Psoas muscle (tissue), 7 donors: ENCODE measurements at regions not wholly inside any gene's neighbourhood (a gene's known extent, or its start where the extent isn't known, plus 50 kb on each side); places are given as distances from the start of the nearest gene placed in this dataset.

Experiments used
- ATAC-seq, 4 donors: fragments of 200-7000 bp; cut with Tn5 transposase; one replicate each; pipeline ENCODE4 v1.9.1; 2020; ENCODE audit warnings: moderate library complexity in 3 of 4, mild to moderate bottlenecking in 2 of 4
- DNase-seq, 2 donors: peaks; one replicate each; pipeline ENCODE4 v3.0.0-alpha.2; 2020
- H3K27ac ChIP-seq: fragments of 200-600 bp; one replicate; pipeline ENCODE4 v1.8.0; 2022
- H3K27me3 ChIP-seq, 3 donors: fragments of 200-600 bp in 1 of 3; one replicate each; pipeline versions ENCODE4 v1.6.1 to v1.8.0; 2013 to 2022; ENCODE audit warnings: low read length in 2 of 3, mild to moderate bottlenecking in 2 of 3, moderate library complexity in 1 of 3; ENCODE audit not compliant: insufficient read depth in 3 of 3
- H3K36me3 ChIP-seq, 2 donors: fragments of 200-600 bp in 1 of 2; one replicate each; pipeline versions ENCODE4 v1.6.1 to v1.8.0; 2013 to 2022; ENCODE audit warnings: low read depth in 1 of 2, mild to moderate bottlenecking in 1 of 2, moderate library complexity in 1 of 2; ENCODE audit not compliant: insufficient read depth in 1 of 2
- H3K4me1 ChIP-seq: fragments of 200-600 bp; one replicate; pipeline ENCODE4 v1.8.0; 2022
- H3K4me3 ChIP-seq: fragments of 200-600 bp; one replicate; pipeline ENCODE4 v1.8.0; 2022; ENCODE audit warnings: mild to moderate bottlenecking
- H3K9me3 ChIP-seq: fragments of 200-600 bp; one replicate; pipeline ENCODE4 v1.8.0; 2022
- WGBS, 3 donors: extraction: QIAGEN DNeasy Blood & Tissue Kit; methylation state at CpG; one replicate each; pipeline versions ENCODE4 v1.1.6 to v1.1.7; 2013; 5-methylcytosine and 5-hydroxymethylcytosine counted together
- intact Hi-C, 2 donors: fragments of 100-400 bp; cut with DNase I; formaldehyde crosslinking; loops; one replicate each; pipeline versions ENCODE4 v1.11.0 to v1.14.2; 2022
- TF ChIP-seq, protein P1 (sequence below): fragments of 200-600 bp; IDR thresholded peaks from one replicate; pipeline ENCODE4 v1.8.0; 2022; ENCODE audit warnings: antibody characterized with exemption
- donor health status: healthy with polysubstance abuse.
- donor health status: DM: no; HTN: no; CAD: no; lungs with moderate emphysema.
- donor health status: Bipolar disorder and iron deficiency.
- donor health status: healthy.
- donor health status: DM: yes; HTN: yes; CAD: no.
- donor health status: DM: no; HTN: no; CAD: no.
- donor health status: DM: yes; HTN: yes; CAD: no.

DNA sequence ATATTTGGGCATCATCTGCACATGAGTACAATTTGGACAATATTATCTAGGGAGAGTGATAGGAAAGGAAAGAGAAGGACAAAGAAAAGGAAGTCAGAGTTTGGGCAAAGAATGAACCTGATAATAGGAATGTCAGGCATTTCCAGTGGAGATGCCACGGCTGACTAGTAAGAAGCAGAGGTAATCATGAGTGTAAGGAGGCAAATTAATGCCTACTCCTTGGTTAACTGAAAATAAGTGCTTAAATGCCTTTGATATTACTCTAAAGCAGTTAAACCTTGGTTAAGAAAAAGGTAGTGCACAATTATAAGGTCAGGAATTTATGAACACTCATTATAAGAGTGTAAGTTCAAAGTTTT lies 99.2 kb upstream of the DDIT4L start:
- H3K4me3 ChIP-seq, result no peak overlapping the region
- no peak for DNase-seq
- TF ChIP-seq, protein P1, sequence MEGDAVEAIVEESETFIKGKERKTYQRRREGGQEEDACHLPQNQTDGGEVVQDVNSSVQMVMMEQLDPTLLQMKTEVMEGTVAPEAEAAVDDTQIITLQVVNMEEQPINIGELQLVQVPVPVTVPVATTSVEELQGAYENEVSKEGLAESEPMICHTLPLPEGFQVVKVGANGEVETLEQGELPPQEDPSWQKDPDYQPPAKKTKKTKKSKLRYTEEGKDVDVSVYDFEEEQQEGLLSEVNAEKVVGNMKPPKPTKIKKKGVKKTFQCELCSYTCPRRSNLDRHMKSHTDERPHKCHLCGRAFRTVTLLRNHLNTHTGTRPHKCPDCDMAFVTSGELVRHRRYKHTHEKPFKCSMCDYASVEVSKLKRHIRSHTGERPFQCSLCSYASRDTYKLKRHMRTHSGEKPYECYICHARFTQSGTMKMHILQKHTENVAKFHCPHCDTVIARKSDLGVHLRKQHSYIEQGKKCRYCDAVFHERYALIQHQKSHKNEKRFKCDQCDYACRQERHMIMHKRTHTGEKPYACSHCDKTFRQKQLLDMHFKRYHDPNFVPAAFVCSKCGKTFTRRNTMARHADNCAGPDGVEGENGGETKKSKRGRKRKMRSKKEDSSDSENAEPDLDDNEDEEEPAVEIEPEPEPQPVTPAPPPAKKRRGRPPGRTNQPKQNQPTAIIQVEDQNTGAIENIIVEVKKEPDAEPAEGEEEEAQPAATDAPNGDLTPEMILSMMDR, result no peak
- no peaks in the 10 kb centered on the region for H3K27me3 ChIP-seq
- H3K27ac ChIP-seq, result no peak overlapping the region
- peaks cover 62% of the 10 kb centered on the region for H3K4me1 ChIP-seq
- 30 to 77% (median 31%) methylated on average over 1 of the region's 1 CpG for WGBS, 3 donors
- intact Hi-C loops, result loop anchor here in 1 of 2 donors (5.0 to 10.0 kb wide), 2 partner anchors 102 to 195 kb away; no protein-coding TSS in a partner anchor
- H3K36me3 ChIP-seq, result no peaks in the 10 kb centered on the region
- no peaks in the 10 kb centered on the region for H3K9me3 ChIP-seq
- ATAC-seq, result no peak

DNA sequence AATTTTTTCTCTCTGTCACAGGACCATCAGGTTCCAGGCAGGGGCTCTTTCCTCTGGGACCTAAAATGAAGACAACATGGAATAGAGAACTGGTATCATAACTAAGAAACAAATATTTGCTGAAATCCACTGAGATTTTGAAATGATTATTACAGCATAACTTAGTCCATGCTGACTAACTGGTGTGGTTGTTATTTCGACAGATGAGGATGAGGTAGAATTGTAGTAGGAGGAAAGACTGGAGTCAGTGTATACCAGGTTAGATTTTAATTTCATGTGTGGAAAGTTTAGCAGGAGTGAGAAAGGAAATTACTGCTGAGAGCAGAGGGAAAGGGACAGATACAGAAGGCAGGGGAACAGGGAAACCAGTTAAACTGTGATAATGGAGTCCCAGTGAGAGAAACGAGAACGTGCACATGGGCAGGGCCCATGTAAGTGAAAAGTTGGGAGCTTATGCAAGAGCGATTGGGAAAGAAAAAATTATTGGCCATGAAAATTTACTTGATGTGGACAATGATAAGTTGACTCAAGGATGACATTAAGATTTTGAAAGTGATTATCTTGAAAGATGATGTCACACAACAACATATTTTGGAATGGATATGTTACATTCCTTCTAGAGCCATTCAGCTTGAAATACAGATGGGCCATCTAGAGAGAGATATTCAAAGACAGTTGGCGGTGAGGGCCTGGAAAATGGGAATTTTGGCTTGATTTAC lies 98.7 kb upstream of the DDIT4L start:
- intact Hi-C loops, result loop anchor here in 1 of 2 donors (5.0 to 10.0 kb wide), 2 partner anchors 102 to 194 kb away; no protein-coding TSS in a partner anchor
- H3K27me3 ChIP-seq, result no peaks in the 10 kb centered on the region
- peak overlapping the region; percentile 69 for H3K27ac ChIP-seq
- H3K36me3 ChIP-seq, result no peaks in the 10 kb centered on the region
- 94 to 95% (median 95%) methylated on average over 5 of the region's 5 CpGs for WGBS, 3 donors
- DNase-seq (no peak), ATAC-seq (no peak)
- TF ChIP-seq, protein P1, result no peak
- peaks cover 64% of the 10 kb centered on the region for H3K4me1 ChIP-seq
- H3K4me3 ChIP-seq, result no peak overlapping the region
- H3K9me3 ChIP-seq, result no peaks in the 10 kb centered on the region

- intact Hi-C loops, result loop anchor here in 1 of 2 donors (5.0 to 10.0 kb wide), 2 partner anchors 101 to 193 kb away; no protein-coding TSS in a partner anchor
- H3K27ac ChIP-seq, result peak overlapping the region; percentile 69
- peaks cover 69% of the 10 kb centered on the region for H3K4me1 ChIP-seq
- 39 to 41% (median 39%) methylated on average over 1 of the region's 1 CpG for WGBS, 3 donors
- H3K9me3 ChIP-seq, result no peaks in the 10 kb centered on the region
- ATAC-seq (peak in 3 of 4 donors; percentile 49 to 70 (median 57)), DNase-seq (no peak)
- TF ChIP-seq, protein P1, result no peak
- no peaks in the 10 kb centered on the region for H3K27me3 ChIP-seq
- no peak overlapping the region for H3K4me3 ChIP-seq
- no peaks in the 10 kb centered on the region for H3K36me3 ChIP-seq
Measured at GRCh38 chr4:100288161-100288560, 97.9 kb upstream of the DDIT4L start.

DNA sequence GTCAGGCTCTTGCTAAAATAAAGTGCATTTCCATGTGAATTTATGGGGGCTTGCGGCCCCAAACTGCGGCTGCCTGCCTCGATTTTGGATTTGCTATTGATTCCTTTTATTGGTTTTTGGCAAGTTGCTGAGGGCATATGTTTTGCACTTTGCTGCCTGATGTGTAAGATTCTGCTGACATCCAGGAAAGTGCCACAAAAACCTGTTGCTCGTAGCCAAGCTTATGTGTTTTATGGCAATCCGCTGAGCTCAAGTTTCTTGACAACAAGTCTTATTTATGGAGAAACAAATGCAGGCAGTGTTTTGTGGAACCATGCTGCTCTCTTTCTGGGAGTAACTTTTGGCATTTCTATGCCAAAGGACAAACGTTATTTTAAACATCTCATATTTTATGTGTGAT lies 97.3 kb upstream of the DDIT4L start:
- WGBS, 3 donors, result 27 to 36% (median 34%) methylated on average over 6 of the region's 6 CpGs
- no peaks in the 10 kb centered on the region for H3K36me3 ChIP-seq
- no peaks in the 10 kb centered on the region for H3K27me3 ChIP-seq
- H3K4me3 ChIP-seq, result peak overlapping the region; percentile 20
- intact Hi-C loops, result loop anchor here in 1 of 2 donors (5.0 to 10.0 kb wide), 2 partner anchors 100 to 193 kb away; no protein-coding TSS in a partner anchor
- no peaks in the 10 kb centered on the region for H3K9me3 ChIP-seq
- H3K27ac ChIP-seq, result peak overlapping the region; percentile 69
- TF ChIP-seq, protein P1, result no peak
- peak in 3 of 4 donors; percentile 45 to 81 (median 54) for ATAC-seq
- no peak for DNase-seq
- peaks cover 65% of the 10 kb centered on the region for H3K4me1 ChIP-seq
